IPS DF 6.9 (cell line): ENCODE measurements at regions not wholly inside any gene's neighbourhood (a gene's known extent, or its start where the extent isn't known, plus 50 kb on each side); places are given as distances from the start of the nearest gene placed in this dataset.
A peak's percentile ranks its signal among the peaks of the same experiment; 100 is the strongest.

Source experiments
- DNase-seq: peaks from one replicate; pipeline ENCODE4 v3.0.0-alpha.2; 2013; ENCODE audit warnings: low read depth, low spot score
- H3K27ac ChIP-seq: one replicate; pipeline ENCODE4 v1.5.1; 2013; ENCODE audit warnings: low read length, control low read depth
- H3K27me3 ChIP-seq: 2 replicates; pipeline ENCODE4 v1.6.1; 2013; ENCODE audit warnings: mild to moderate bottlenecking, low read length; ENCODE audit not compliant: control insufficient read depth, insufficient read depth
- H3K36me3 ChIP-seq: 2 replicates; pipeline ENCODE4 v1.6.1; 2013; ENCODE audit warnings: low read length; ENCODE audit not compliant: control insufficient read depth, insufficient read depth
- H3K4me1 ChIP-seq: 2 replicates; pipeline ENCODE4 v1.6.1; 2013; ENCODE audit warnings: low read length; ENCODE audit not compliant: control insufficient read depth, insufficient read depth
- H3K4me3 ChIP-seq: 2 replicates; pipeline ENCODE4 v1.5.1; 2013; ENCODE audit warnings: mild to moderate bottlenecking, low read length
- H3K9me3 ChIP-seq: 2 replicates; pipeline ENCODE4 v1.6.1; 2013; ENCODE audit warnings: low read length, inconsistent platforms; ENCODE audit not compliant: control insufficient read depth, insufficient read depth
- WGBS: extraction: QIAGEN DNeasy Blood & Tissue Kit; methylation state at CpG from one replicate; pipeline ENCODE4 v1.1.7; 2013; ENCODE audit warnings: mixed read lengths, missing lambda C conversion rate; ENCODE audit not compliant: insufficient read length, insufficient coverage; 5-methylcytosine and 5-hydroxymethylcytosine counted together

DNA sequence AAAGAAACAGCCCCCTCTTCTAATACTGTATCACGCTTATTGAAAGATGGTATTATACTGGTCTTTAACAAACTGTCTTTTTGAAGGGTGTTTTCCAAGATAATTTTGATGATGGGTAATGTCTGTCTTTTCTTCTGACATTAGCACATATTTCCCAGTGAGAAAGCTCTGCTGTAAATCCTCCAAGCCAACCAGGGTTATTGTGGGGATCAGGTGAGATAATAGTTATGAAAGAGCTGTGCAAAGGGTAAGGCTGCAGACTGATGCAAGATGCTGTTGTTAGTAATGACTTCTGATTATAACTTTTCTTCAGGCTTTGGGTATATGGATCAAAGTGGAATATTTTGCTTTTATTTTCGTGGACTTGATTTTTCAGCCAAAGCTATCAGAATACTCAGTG, 581.7 kb downstream of the REEP3 start:
- H3K9me3 ChIP-seq: no peaks in the 10 kb centered on the region
- no CpG with 5 or more reads among the region's 2 CpGs for WGBS

GRCh38 chr10:64103750-64104470, 582.7 kb downstream of the REEP3 start:
- Histone ChIP-seq H3K27me3 (no peaks in the 10 kb centered on the region), H3K27ac (no peak overlapping the region), H3K4me1 (no peaks in the 10 kb centered on the region), H3K36me3 (no peaks in the 10 kb centered on the region), H3K9me3 (no peaks in the 10 kb centered on the region), H3K4me3 (no peak overlapping the region)
- no CpG with 5 or more reads among the region's 6 CpGs for WGBS
- DNase-seq: no peak

More for the DNA sequence above, 581.7 kb downstream of the REEP3 start:
- no peaks in the 10 kb centered on the region for H3K4me1 ChIP-seq
- H3K27ac ChIP-seq: no peak overlapping the region
- DNase-seq: no peak
- H3K4me3 ChIP-seq: no peak overlapping the region
- no peaks in the 10 kb centered on the region for H3K36me3 ChIP-seq
- no peaks in the 10 kb centered on the region for H3K27me3 ChIP-seq

DNA sequence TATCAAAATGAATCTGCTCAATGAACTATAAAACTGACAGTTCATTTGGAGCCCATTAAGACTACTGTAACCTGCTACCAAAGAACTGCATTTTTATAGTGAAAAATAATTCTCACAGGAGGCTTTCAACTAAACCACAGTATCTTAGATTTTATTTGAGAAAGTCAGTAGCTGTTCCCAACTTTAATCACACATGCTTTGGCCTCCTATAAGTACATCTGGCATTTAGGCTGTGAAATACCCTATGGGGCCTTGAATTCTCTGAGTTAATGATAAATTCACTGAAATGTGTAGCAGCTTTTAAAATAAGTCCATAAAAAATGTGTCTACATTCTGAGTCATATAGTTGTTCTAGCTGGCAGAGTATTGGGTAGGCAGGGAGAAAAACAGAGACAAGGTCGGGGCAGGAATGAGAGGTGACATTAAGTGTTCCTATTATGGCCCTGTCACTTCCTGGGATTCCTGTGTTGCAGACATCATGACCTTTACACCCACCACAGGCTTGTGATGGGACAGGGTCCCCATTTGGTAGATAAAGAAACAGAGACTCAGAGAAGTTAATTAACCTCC, 588.8 kb downstream of the REEP3 start:
- no peak for DNase-seq
- H3K4me1 ChIP-seq: no peaks in the 10 kb centered on the region
- no peaks in the 10 kb centered on the region for H3K36me3 ChIP-seq
- WGBS: no CpG with 5 or more reads among the region's 1 CpG
- no peaks in the 10 kb centered on the region for H3K27me3 ChIP-seq
- H3K4me3 ChIP-seq: no peak overlapping the region
- no peaks in the 10 kb centered on the region for H3K9me3 ChIP-seq
- H3K27ac ChIP-seq: no peak overlapping the region

DNA sequence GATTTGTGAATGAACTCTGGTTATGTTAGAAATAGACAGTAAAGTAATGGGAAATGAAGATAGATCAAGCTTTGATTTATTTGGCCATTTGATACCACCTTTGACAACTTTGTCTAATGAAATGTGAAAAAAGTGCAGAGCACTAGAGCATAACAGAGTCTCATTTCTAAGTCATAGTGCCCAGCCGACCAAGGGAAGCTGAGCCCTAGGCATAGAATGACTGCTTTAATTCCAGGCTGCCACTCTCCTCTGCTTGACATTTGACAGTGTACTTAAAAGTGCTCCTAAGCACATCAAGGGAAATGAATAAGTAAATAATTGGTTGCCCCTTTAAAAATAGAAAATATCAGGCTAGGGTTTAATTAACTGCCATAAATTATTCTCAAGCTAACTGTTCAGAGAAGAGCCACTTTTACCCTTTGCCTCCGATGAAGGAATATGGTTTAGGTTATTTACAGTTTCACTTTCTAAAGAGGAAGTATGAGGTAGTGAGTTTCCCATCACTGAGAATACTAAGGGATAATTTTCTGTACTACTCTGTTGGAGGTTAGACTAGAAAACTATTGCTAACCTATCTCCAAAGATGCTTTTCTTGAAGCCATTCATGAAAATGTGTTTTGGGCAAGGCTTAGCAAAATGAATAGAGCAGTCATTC, 591.6 kb downstream of the REEP3 start:
- no peaks in the 10 kb centered on the region for H3K9me3 ChIP-seq
- H3K4me1 ChIP-seq: no peaks in the 10 kb centered on the region; the same call in 1 of the 2 replicates
- no peaks in the 10 kb centered on the region for H3K27me3 ChIP-seq
- DNase-seq: no peak
- WGBS: no CpG with 5 or more reads among the region's 2 CpGs
- no peaks in the 10 kb centered on the region for H3K36me3 ChIP-seq
- H3K4me3 ChIP-seq: no peak overlapping the region
- H3K27ac ChIP-seq: no peak overlapping the region

GRCh38 chr10:64113375-64113774, 592.2 kb downstream of the REEP3 start:
- Histone ChIP-seq H3K36me3 (no peaks in the 10 kb centered on the region), H3K27ac (no peak overlapping the region), H3K4me1 (no peaks in the 10 kb centered on the region; the same call in 1 of the 2 replicates), H3K4me3 (no peak overlapping the region), H3K9me3 (no peaks in the 10 kb centered on the region), H3K27me3 (no peaks in the 10 kb centered on the region)
- no CpG with 5 or more reads among the region's 6 CpGs for WGBS
- DNase-seq: no peak

GRCh38 chr10:64113792-64114191, 592.6 kb downstream of the REEP3 start:
- no CpG with 5 or more reads among the region's 3 CpGs for WGBS
- DNase-seq: peak; percentile 18
- no peaks in the 10 kb centered on the region for H3K36me3 ChIP-seq
- H3K4me3 ChIP-seq: no peak overlapping the region
- H3K27me3 ChIP-seq: no peaks in the 10 kb centered on the region
- H3K27ac ChIP-seq: no peak overlapping the region
- H3K9me3 ChIP-seq: no peaks in the 10 kb centered on the region
- no peaks in the 10 kb centered on the region; the same call in 1 of the 2 replicates for H3K4me1 ChIP-seq

GRCh38 chr10:64115471-64115870, 594.3 kb downstream of the REEP3 start:
- Histone ChIP-seq H3K27me3 (no peaks in the 10 kb centered on the region), H3K36me3 (no peaks in the 10 kb centered on the region), H3K27ac (no peak overlapping the region), H3K4me1 (no peaks in the 10 kb centered on the region; the same call in 1 of the 2 replicates), H3K4me3 (no peak overlapping the region), H3K9me3 (no peaks in the 10 kb centered on the region)
- WGBS: no CpG with 5 or more reads among the region's 1 CpG
- no peak for DNase-seq

GRCh38 chr10:64115908-64116643, 594.9 kb downstream of the REEP3 start:
- peak; percentile 33 for DNase-seq
- no peaks in the 10 kb centered on the region for H3K27me3 ChIP-seq
- no peaks in the 10 kb centered on the region for H3K9me3 ChIP-seq
- WGBS: no CpG with 5 or more reads among the region's 4 CpGs
- H3K36me3 ChIP-seq: no peaks in the 10 kb centered on the region
- H3K4me1 ChIP-seq: no peaks in the 10 kb centered on the region; the same call in 1 of the 2 replicates
- H3K27ac ChIP-seq: no peak overlapping the region
- H3K4me3 ChIP-seq: no peak overlapping the region

GRCh38 chr10:64116707-64117106, 595.5 kb downstream of the REEP3 start:
- Histone ChIP-seq H3K27me3 (no peaks in the 10 kb centered on the region), H3K4me1 (no peaks in the 10 kb centered on the region; the same call in 1 of the 2 replicates), H3K36me3 (no peaks in the 10 kb centered on the region), H3K4me3 (no peak overlapping the region), H3K9me3 (no peaks in the 10 kb centered on the region), H3K27ac (no peak overlapping the region)
- no peak for DNase-seq
- WGBS: no CpG with 5 or more reads among the region's 1 CpG

DNA sequence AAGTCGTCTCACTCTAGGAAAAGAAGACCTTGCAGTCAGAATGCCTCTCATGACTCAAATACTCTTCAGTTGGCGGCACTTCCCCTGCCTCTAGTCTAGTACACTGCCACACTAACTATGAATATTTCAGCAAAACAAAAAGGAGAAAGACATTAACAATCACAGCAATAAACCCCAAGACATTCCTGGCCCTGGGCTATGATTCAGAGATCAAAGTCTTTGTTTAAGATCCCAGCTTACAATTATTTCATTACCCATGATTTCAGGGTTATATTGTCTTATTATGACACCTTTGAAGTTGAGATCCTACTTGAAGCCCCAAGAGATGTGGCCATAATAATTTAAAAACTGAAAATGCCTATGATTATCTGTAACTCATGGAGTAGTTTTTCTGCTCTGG, 597.5 kb downstream of the REEP3 start:
- H3K9me3 ChIP-seq: no peaks in the 10 kb centered on the region
- no peaks in the 10 kb centered on the region for H3K27me3 ChIP-seq
- no peak for DNase-seq
- H3K4me1 ChIP-seq: no peaks in the 10 kb centered on the region; the same call in 1 of the 2 replicates
- no peak overlapping the region for H3K4me3 ChIP-seq
- no peak overlapping the region for H3K27ac ChIP-seq
- H3K36me3 ChIP-seq: no peaks in the 10 kb centered on the region
- WGBS: no CpG with 5 or more reads among the region's 2 CpGs
